ENCODE measurements at regions not wholly inside any gene's neighbourhood (a gene's known extent, or its start where the extent isn't known, plus 50 kb on each side); places are given as distances from the start of the nearest gene placed in this dataset.

- no peak for DNase-seq
These were observed 116.2 kb downstream of the NSUN3 start for GRCh38 chr3:94179059-94179458.

DNA sequence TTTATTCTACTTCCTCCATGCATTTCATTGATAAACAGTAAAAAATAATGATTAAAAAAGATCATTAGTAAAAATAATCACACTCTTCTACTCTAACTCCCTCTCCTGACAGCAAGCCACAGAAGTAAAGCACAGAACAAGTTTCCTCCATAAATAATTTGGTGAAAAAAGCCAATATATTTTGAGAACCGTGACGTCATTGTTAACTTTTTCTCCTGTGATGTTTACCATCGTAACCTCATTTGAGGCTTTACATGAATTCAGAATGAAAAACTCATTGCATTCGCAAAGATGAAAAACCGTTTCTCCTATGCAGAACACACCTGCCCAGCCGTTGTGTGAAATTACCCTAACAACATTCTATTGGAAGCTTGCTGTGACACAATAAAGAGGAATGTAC, 120.7 kb downstream of the NSUN3 start:
- DNase-seq, result no peak

DNA sequence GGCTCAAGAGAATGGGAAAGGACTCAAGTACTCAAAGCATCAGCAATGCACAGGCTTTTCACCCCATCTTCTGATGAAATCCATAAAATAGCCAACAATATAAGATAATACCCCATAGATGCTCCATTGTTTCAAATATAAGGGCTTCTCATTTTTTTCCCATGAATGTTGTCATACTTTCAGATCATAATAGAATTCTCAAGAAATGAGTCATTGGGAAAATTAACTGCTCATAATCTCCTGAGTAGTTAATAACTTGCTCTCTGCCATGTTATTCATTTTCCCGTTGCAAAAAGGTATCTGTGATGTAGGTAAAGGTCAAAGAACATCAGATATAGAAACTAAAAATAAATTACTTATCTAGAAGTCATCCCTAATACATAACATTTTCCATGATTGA, 121.9 kb downstream of the NSUN3 start:
- no peak for DNase-seq

- DNase-seq, result no peak
These were observed 122.9 kb downstream of the NSUN3 start for GRCh38 chr3:94185753-94186152.

- DNase-seq, result no peak
These were observed 124.8 kb downstream of the NSUN3 start for GRCh38 chr3:94187697-94188096.

DNA sequence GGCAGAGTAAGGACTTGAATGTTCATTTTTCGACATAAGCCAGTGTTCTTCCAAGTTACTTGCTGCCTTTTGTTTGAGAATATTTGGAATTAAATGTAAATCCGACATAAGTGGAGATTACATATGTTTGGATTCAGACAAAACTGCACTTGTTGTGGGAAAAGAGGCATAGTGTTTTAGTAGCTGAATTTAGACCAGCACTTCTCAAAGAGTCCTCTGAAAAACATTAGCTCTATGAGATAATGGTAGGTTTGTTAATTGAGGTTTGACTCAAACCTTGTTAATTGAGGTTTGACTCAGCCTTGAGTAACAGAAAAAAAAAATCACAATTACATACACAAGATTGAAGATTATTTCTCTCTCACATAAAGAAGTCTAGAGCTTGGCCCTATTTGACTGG, 132.5 kb downstream of the NSUN3 start:
- DNase-seq, result no peak

DNA sequence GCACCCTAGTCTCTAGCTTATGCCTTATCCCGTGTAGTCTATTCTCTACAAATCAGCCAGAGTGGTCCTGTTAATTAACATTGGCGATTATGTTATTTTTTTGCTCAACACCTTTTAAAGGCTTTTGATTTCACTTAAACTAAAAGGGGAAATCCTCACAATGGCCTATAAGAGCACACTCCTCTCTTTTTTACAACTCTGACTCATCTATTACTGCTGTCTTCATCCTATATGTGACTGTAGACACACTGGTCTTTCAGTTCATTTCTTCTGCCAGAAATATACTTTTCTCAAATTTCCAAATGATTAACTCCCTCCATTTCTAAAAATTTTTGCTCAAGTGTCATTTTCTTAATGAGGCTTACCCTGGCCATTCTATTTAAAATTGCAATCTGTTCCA, 143.4 kb downstream of the NSUN3 start:
- no peak for DNase-seq

DNA sequence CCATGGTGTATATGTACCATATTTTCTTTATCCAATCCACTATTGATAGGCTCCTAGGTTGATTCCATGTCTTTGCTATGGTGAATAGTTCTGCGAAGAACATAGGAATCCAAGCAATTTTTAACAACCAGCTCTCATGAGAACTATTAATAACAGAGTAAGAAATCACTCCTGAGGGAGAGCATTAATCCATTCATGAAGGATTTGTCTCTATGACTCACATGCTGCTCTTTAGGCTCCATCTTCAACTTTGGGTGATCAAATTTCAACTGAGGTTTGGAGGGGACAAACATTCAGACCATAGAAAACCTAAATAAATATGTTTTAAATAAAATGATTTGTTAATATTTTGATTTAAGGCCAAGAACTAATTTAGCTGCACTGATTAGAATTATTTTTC, 147.4 kb downstream of the NSUN3 start:
- DNase-seq, result no peak

DNA sequence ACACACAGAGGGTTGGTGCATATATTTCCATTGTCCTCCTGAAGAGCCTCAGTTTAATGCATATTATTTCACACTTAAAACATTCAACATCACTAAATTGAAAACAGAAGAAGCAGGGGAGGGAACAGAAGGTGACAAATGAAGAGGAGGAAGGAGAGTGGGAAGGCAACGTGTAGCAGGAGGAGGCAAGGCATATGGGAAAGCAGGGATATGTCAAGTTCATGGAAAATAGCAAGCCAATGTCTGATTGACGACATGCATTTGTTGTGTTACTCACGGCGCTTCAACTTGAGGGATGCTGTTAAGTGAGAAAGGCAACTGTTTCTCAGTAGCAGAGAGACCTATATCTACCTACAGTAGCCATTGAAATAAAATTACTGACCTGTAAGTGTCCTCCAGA, 154.5 kb downstream of the NSUN3 start:
- DNase-seq, result no peak

DNA sequence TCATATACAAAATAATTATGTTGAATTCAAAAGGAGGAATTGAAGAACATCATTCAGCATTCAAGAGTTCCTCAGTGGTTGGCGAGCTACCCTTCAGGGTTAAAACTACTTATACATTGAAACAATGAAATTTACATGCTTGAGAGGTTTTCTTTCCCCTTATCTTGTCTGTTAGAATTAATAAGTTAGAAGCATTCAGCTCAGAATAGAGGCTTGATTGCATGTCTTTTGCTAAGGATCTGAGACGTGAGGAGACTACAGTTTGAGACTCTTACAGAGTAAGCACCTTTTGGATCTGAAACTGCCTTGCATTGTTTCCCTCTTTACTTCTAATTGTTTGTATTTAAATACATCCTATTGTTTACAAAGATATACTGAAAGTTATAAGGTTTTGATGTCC, 157.6 kb downstream of the NSUN3 start:
- no peak for DNase-seq

GRCh38 chr3:94221829-94222228, 159.0 kb downstream of the NSUN3 start:
- DNase-seq, result no peak

- DNase-seq, result no peak
These were observed 162.4 kb downstream of the NSUN3 start for GRCh38 chr3:94225148-94225865.

GRCh38 chr3:94226078-94226477, 163.2 kb downstream of the NSUN3 start:
- DNase-seq, result no peak

DNA sequence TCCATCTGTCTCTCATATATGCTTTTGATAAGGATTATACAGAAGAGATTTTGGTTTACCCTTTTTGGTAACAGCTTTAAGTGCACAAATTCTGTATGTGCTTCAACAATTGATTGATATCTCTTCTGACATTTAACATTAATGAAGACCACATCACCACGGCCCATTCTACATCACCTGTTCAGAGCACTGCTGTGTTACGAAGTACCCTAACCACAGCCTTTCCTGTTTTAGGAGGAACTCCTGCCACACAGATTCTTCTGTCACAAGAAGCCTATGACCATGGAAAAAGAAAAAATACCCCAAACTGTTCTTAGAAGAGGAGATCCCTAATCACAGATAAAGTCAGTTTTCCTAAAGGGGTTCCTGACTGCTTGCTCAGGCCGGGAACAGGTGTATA, 170.1 kb downstream of the NSUN3 start:
- no peak for DNase-seq

GRCh38 chr3:94234177-94234788, 171.4 kb downstream of the NSUN3 start:
- peak; percentile 13 for DNase-seq

- DNase-seq, result no peak
These were observed 179.1 kb downstream of the NSUN3 start for GRCh38 chr3:94241986-94242385.

DNA sequence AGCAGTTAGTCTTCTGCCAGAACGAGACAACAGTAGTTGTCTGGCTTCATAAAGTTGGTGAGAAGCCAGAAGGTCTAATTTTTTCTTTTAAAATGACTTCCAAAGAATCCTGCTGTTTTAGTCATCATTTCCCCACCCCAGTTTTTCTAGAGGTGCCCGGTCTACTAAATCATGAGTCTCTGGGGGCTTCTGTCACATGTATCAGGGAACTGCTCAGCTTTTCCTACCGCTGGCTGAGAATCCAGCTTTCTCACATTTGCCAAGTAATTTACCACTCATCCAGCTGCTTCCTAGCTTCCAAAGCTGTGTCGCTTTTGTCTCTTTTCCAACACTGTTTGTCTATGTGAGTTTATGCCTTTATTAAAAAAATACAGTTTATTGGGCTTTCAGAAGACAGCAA, 183.3 kb downstream of the NSUN3 start:
- no peak for DNase-seq

DNA sequence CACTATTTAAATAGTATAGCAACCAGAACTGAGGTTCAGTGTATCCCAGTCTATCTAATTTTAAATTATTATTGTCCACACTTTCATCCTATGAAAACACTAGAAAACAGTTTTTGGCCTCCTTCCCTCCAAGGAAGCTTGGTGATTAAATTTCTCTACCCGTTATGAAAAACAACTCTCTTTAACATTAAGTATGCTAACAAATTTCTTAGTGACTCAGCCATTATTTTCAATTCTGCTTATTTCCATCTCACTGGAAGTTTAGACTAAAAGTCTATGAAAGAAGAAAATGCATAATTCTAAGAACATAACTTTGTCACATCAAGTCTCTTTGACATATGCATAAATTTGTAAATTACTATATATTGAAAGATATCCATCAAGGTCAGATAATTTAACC, 185.2 kb downstream of the NSUN3 start:
- DNase-seq, result no peak

GRCh38 chr3:94249491-94250079, 186.7 kb downstream of the NSUN3 start:
- peak; percentile 60 for DNase-seq

GRCh38 chr3:94251566-94251965, 188.7 kb downstream of the NSUN3 start:
- no peak for DNase-seq

- no peak for DNase-seq
These were observed 189.5 kb downstream of the NSUN3 start for GRCh38 chr3:94252316-94252715.

DNA sequence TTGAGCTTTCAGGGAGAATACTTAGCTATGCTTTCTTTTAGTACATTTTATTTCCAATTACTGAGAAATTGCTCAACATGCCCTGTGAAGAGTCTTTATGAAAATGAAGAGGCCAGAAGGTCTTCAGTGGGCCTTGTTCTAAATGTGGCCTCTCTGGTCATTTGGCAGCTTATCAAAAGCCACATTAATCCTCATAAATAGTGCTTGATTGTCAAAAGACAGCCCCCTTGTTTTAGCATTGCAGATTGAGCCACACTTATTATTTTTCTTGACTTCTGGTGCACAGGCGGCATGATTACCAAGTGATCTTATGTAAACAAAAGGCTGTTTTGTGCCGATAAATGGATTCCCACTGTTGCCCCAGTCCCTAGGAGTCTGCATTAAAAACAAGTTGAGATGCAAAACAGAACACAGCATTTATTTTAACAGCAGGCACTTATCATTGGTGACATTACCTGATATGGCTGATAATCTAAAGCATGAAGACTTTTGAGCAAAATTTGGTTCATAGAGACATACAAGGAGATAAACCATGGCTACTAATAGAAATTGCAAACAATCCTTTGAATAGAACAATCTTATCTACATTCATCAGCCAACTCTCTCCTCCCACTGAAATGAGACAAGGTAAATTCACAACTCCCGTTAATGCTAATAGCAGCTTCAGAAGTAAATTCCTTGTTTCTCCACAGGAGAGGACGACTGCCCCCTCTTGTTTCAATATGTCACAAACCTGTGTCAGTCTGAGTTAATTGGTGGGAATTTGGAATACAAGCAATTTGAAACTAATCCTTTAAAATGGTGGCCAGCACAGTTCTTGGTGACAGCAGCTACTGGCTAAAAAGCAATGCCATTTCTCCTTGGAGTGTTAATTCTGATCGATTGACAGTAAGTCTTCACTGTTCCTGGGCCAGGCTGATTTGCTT, 194.3 kb downstream of the NSUN3 start:
- DNase-seq, result no peak

DNA sequence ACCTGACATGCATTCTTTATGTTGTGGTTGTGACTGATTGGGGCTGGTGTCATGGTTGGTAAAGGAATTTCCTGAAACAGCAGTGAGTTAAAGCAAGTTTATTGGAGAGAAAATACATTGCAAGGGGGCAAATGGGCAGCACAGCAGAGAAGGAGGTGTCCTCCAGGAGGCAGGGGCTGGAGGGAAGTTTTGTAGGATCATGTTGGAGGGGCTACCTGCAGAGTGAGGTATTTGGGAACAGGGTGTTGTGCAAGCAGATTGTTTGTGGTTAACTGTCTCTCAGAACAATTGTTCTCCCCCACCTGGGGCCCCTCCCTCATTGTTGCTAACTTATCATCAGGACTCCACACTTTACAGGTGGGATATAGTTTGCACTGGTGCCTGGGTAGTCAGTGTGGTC, 196.0 kb downstream of the NSUN3 start:
- no peak for DNase-seq
